Activated T-helper 1 cell treated with anti-CD3 and anti-CD28 coated beads, Interleukin-12 subunit alpha, Interleukin-12 subunit beta, Interleukin-2, Interleukin-4 antibody, amounts not matched to agents 30 ng/mL and 10 ng/mL and 1 ng/mL, durations not matched to agents 14 hours and 24 hours and 36 hours (primary cell): ENCODE measurements at regions not wholly inside any gene's neighbourhood (a gene's known extent, or its start where the extent isn't known, plus 50 kb on each side); places are given as distances from the start of the nearest gene placed in this dataset.

Experiments used
- DNase-seq: peaks from one replicate; pipeline ENCODE4 v3.0.0; 2021; ENCODE audit warnings: low spot score
- H3K27ac Mint-ChIP-seq: one replicate; pipeline ENCODE4 v1.8.0; 2021; ENCODE audit warnings: mild to moderate bottlenecking, mixed read lengths
- H3K27me3 Mint-ChIP-seq: one replicate; pipeline ENCODE4 v1.8.0; 2022; ENCODE audit warnings: mild to moderate bottlenecking, moderate library complexity, mixed read lengths; ENCODE audit not compliant: insufficient read depth
- H3K36me3 Mint-ChIP-seq: one replicate; pipeline ENCODE4 v1.8.0; 2021; ENCODE audit warnings: low read depth, mixed read lengths
- H3K4me1 Mint-ChIP-seq: one replicate; pipeline ENCODE4 v1.8.0; 2021; ENCODE audit warnings: low read depth, mixed read lengths
- H3K4me3 Mint-ChIP-seq: one replicate; pipeline ENCODE4 v1.8.0; 2021; ENCODE audit warnings: mild to moderate bottlenecking, moderate library complexity, mixed read lengths
- H3K9me3 Mint-ChIP-seq: one replicate; pipeline ENCODE4 v1.8.0; 2021; ENCODE audit warnings: mixed read lengths
- intact Hi-C: fragments of 100-400 bp; cut with micrococcal nuclease; formaldehyde crosslinking; loops from one replicate; pipeline ENCODE4 v1.15.1; 2024

DNA sequence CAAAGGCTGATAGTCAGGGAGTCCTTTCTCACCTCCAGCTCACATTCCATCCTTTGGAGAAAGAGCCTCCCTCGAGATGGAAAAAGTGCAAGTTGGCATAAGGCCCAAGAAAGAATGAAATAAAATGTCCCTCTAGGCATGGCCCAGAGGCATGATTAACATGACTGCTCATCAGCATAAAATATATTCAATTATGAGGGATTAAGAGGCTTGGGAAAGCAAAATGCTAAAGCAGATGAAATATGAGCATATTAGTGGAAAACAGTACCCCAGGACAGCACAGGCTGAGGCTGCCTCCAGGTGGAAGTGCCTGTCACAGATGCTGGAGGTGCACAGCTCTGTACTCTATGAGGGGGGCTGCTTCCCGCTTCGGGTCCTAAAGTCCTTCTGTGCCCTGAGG is 347.8 kb upstream of the PLET1 start:
- DNase-seq: no peak
- Mint-ChIP-seq H3K27ac (no peak overlapping the region), H3K27me3 (peaks cover 8% of the 10 kb centered on the region), H3K36me3 (no peaks in the 10 kb centered on the region), H3K4me1 (no peaks in the 10 kb centered on the region), H3K9me3 (no peaks in the 10 kb centered on the region), H3K4me3 (no peak overlapping the region)
- intact Hi-C loops: no loop called here

DNA sequence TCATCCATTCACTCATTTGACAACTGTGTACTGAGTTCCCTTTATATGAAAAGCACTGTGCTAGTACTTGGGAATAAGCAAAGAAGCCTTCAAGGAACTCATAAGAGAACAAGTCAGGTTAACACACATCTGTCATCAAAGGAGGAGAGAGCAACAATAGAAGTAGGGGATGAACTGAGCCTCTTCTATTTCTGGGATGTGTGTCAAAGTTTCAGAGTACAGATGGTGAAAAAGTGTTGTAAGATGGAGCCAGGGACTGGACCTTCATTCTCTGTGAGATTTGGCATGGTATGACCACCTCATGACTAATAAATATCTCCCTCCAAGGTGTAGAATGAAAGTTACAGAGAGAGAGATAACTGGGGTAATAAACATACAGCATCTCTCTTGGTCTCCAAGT is 349.8 kb upstream of the PLET1 start:
- intact Hi-C loops: no loop called here
- Mint-ChIP-seq H3K36me3 (no peaks in the 10 kb centered on the region), H3K27ac (no peak overlapping the region), H3K27me3 (peaks cover 9% of the 10 kb centered on the region), H3K4me3 (no peak overlapping the region), H3K9me3 (no peaks in the 10 kb centered on the region), H3K4me1 (no peaks in the 10 kb centered on the region)
- no peak for DNase-seq

DNA sequence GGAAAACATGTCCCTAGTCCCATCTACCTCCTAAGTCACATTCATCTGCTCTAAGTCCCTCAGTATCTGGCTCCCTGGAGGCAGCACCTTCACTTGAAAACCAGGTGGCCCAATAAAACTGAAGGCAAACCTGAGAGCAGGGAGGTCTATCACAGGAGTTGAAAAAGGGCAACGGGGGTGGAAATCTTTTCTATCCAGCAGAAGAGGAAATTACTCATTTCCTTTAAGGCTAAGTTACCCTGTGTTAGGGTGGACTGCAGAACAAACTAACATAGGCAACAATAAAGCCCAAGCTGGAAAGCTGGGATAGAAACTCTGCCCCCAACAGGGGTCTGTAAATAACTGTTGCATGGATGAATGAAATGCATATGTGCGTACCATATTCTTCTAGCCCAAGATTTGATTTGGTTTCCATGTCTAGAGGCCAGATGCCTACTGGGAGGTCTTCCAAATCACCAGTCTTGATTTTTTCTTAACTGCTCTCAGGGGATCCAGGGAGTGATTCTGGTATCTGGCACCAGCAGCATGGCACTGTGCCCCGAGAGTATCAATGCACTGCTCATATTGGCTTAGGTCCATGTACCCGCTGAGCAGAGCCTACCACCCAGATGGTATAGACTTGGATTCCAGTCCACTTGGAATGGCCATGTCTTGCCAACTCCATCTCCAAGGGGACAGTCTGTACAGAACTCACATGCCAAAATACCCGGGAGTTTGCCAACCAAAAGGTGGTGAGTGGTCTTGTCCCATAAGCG is 350.0 kb upstream of the NCAM1 start:
- Mint-ChIP-seq H3K4me1 (no peaks in the 10 kb centered on the region), H3K27me3 (peaks cover 12% of the 10 kb centered on the region), H3K36me3 (no peaks in the 10 kb centered on the region), H3K4me3 (no peak overlapping the region), H3K9me3 (no peaks in the 10 kb centered on the region), H3K27ac (no peak overlapping the region)
- intact Hi-C loops: no loop called here
- DNase-seq: no peak

DNA sequence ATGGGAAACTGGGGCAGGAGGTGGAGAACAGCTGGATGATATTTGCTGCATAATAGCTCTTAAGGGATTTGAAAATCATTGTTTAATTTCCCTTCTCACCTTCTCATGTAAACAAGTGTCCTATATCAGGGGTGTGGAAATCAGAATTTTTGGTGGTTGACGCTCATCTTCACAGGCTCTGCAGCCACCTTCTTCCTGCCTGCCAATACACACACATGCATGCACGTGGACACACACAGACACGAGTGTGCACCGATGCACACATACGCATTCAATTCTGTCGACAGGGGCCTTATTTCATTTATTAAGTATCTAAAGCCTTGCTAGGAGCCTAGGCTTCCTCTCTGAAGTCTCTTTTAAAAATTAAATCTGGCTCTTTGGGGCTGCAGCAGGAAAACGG is 349.4 kb upstream of the NCAM1 start:
- DNase-seq: no peak
- no peaks in the 10 kb centered on the region for H3K4me1 Mint-ChIP-seq
- peaks cover 12% of the 10 kb centered on the region for H3K27me3 Mint-ChIP-seq
- no peaks in the 10 kb centered on the region for H3K36me3 Mint-ChIP-seq
- intact Hi-C loops: no loop called here
- H3K27ac Mint-ChIP-seq: no peak overlapping the region
- no peaks in the 10 kb centered on the region for H3K9me3 Mint-ChIP-seq
- H3K4me3 Mint-ChIP-seq: no peak overlapping the region

DNA sequence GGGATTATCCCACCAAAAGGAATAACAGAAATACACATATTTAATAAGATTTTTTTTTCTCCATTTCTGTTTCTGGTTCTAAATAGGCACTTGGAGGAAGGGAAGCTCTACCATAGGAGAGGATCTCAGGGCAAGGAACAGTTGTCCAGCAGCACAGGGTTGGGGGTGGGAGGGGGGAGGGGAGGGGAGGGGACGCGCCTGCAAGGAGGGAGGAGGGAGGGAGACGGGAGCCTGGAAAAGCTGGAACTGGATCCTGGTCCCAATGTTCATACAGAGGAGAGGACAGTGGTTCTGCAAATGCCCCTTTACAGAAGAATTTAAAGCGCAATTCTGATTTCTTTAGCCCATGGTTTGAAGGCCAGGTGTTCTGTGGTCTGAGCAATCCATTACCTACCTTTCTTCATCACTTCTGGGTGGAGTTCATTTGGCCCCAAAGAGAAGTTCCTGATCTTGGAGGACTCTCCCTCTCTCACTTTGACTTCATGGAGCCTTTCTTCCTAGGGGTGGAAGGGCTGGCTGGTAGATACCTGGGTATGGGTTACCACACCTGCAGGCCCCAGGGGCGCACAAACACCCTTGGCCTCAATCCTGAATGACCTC is 348.9 kb upstream of the NCAM1 start:
- intact Hi-C loops: no loop called here
- H3K4me1 Mint-ChIP-seq: no peaks in the 10 kb centered on the region
- no peak overlapping the region for H3K27ac Mint-ChIP-seq
- H3K9me3 Mint-ChIP-seq: no peaks in the 10 kb centered on the region
- peaks cover 12% of the 10 kb centered on the region for H3K27me3 Mint-ChIP-seq
- no peak for DNase-seq
- no peaks in the 10 kb centered on the region for H3K36me3 Mint-ChIP-seq
- no peak overlapping the region for H3K4me3 Mint-ChIP-seq

DNA sequence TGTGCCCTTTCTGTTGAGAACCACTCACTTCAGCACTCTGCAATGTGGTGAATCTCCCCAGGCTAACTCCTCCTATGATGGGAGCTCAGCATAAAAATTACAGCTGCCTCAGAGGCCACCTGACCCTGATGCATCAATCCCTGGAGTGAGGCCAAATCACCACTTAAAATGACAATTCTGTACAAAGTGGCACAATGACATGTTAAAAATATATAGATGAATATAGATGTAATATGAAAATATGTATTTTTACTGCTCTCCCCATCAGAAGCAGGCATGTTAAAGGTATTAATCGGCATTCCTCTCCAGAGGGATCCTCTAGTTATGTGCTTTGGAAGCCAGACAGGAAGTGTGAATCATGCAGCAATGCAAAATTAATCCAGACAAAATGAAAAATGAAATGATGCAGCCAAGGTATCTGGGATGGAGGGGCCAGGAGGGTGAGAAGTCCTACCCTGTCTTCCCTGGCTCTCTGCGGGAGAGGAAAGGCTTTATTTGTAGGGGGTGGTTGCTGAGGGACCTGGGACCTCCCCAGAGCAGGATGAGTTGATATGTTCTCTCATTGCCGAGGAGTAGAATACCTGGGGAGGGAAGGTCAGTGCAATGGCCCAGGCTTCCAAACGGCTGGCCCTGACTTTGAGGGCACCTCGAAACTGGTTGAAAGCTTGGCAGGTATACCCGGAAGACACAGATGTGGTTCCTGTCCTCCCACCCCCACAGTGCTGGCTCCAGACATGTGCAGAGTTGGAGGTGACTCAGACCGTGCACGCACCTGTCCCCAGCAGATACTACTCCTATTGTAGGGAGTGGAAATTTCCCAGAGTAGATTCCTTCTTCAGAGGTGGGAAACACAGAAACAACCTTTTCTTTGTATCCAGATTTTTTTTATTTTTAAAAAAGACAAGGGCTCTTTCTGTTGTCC is 347.9 kb upstream of the NCAM1 start:
- no peaks in the 10 kb centered on the region for H3K9me3 Mint-ChIP-seq
- no peak overlapping the region for H3K27ac Mint-ChIP-seq
- intact Hi-C loops: no loop called here
- DNase-seq: no peak
- H3K27me3 Mint-ChIP-seq: peaks cover 15% of the 10 kb centered on the region
- no peak overlapping the region for H3K4me3 Mint-ChIP-seq
- no peaks in the 10 kb centered on the region for H3K36me3 Mint-ChIP-seq
- no peaks in the 10 kb centered on the region for H3K4me1 Mint-ChIP-seq

DNA sequence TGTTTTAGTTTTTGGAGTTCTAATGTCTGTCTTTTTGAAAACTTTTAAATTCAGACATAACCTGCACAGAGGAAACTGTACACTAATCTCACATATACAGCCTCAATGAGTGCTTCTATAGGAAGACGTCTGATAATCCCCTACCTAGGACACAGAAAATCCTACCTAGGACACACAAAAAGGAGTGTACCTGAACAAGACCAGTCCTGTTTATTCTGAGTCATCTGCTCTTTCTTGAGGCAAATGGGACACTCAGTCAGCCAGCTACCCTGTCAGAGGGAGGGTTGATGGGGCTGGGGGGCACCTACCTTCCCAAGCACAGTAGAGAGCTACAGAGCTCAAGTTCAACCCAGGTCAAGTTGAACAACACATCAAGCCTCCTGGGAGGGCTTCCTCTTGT is 346.6 kb upstream of the NCAM1 start:
- no peaks in the 10 kb centered on the region for H3K36me3 Mint-ChIP-seq
- no peak for DNase-seq
- H3K4me1 Mint-ChIP-seq: no peaks in the 10 kb centered on the region
- H3K9me3 Mint-ChIP-seq: no peaks in the 10 kb centered on the region
- H3K27ac Mint-ChIP-seq: no peak overlapping the region
- intact Hi-C loops: no loop called here
- peaks cover 13% of the 10 kb centered on the region for H3K27me3 Mint-ChIP-seq
- H3K4me3 Mint-ChIP-seq: no peak overlapping the region

DNA sequence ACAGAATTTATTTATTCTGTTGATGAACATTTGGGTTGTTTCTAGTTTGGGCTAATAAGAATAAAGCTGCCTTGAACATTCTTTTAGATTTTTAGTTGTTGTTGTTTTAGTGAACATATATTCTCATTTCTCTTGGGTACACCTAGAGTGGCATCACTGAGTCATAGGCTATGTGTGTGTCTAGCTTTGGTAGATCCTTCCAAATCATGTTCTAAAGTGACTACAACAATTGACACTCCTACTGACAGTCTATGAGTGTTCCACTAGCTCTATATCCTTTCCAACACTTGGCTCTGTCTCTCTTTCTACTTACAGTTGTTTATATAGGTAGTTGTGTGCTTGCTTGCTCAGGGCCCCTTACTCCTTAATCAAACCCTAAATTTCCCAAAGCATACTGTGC is 346.0 kb upstream of the NCAM1 start:
- no peak for DNase-seq
- Mint-ChIP-seq H3K27ac (no peak overlapping the region), H3K9me3 (no peaks in the 10 kb centered on the region), H3K4me1 (no peaks in the 10 kb centered on the region), H3K36me3 (no peaks in the 10 kb centered on the region), H3K4me3 (no peak overlapping the region), H3K27me3 (peaks cover 11% of the 10 kb centered on the region)
- intact Hi-C loops: no loop called here

DNA sequence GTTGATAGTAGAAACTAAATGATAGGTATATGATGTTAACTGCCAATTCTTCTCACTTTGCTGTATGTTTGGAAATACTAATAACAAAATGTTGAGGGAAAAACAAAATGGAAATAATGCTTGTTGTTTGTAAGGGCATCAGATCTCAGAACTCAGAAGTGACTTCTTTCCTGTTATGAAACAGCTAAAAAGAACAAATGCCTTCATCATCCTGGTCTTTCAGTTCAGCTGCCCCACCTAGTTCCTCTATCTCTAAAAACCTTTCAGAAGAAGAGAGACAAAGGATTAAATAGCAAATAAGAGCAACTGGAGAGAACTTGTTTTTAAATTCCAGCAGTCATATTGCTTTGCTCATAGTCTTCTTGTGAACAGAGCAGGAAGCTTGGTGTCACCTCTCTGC is 345.3 kb upstream of the NCAM1 start:
- DNase-seq: no peak
- Mint-ChIP-seq H3K27ac (no peak overlapping the region), H3K36me3 (no peaks in the 10 kb centered on the region), H3K9me3 (no peaks in the 10 kb centered on the region), H3K4me1 (no peaks in the 10 kb centered on the region), H3K4me3 (no peak overlapping the region), H3K27me3 (peaks cover 9% of the 10 kb centered on the region)
- intact Hi-C loops: no loop called here

DNA sequence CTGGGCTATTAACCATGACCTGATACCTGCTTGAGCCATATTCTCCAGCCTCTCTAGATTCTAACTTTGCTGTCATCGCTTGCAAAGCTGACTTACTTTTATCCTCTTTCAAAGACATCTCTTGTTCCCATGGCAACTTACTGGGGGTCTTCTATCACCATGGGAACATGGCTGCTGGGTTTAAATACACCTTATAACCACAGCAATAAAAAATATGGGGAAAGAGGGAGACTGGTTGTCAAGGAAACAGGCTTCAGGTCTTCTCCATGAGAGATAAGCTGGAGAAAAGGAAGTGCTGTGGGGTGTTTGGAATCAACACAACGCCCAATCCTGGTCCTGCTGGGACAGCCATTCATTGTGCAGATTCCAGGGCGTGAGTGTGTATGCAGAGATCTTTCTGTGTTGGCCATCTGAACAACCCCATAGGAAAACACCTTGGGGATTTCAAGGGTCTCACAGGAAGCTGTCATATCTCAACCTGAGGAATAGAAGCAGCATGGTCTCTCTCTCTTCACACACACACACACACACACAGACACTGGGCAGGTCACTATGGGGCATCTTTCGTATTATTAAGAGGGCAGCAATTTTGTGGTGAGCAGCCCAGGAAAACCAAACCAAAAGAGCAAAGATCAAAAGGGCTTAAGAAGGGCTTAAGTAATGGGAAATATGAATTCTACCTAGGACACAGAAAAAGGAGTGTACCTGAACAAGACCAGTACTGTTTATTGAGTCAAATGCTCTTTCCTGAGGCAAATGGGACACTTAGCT is 344.7 kb upstream of the NCAM1 start:
- DNase-seq: no peak
- Mint-ChIP-seq H3K27me3 (peaks cover 9% of the 10 kb centered on the region), H3K36me3 (no peaks in the 10 kb centered on the region), H3K27ac (no peak overlapping the region), H3K4me1 (no peaks in the 10 kb centered on the region), H3K4me3 (no peak overlapping the region), H3K9me3 (no peaks in the 10 kb centered on the region)
- intact Hi-C loops: no loop called here

DNA sequence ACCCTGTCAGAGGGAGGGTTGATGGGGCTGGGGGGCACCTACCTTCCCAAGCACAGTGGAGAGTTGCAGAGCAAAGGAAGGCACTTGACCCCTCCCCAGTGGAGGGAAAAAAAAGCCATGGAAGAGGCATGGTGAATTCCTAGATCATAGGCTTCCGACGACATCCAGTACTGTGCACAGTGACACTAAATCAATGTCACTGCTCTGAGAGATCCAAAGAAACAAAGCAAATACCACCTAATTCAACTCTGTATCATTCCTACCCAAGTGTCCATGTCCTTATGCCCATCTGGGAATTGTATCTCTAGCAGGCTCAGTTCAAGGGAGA is 344.2 kb upstream of the NCAM1 start:
- no peak for DNase-seq
- no peaks in the 10 kb centered on the region for H3K4me1 Mint-ChIP-seq
- H3K4me3 Mint-ChIP-seq: no peak overlapping the region
- no peaks in the 10 kb centered on the region for H3K9me3 Mint-ChIP-seq
- intact Hi-C loops: no loop called here
- H3K36me3 Mint-ChIP-seq: no peaks in the 10 kb centered on the region
- H3K27ac Mint-ChIP-seq: no peak overlapping the region
- peaks cover 9% of the 10 kb centered on the region for H3K27me3 Mint-ChIP-seq

DNA sequence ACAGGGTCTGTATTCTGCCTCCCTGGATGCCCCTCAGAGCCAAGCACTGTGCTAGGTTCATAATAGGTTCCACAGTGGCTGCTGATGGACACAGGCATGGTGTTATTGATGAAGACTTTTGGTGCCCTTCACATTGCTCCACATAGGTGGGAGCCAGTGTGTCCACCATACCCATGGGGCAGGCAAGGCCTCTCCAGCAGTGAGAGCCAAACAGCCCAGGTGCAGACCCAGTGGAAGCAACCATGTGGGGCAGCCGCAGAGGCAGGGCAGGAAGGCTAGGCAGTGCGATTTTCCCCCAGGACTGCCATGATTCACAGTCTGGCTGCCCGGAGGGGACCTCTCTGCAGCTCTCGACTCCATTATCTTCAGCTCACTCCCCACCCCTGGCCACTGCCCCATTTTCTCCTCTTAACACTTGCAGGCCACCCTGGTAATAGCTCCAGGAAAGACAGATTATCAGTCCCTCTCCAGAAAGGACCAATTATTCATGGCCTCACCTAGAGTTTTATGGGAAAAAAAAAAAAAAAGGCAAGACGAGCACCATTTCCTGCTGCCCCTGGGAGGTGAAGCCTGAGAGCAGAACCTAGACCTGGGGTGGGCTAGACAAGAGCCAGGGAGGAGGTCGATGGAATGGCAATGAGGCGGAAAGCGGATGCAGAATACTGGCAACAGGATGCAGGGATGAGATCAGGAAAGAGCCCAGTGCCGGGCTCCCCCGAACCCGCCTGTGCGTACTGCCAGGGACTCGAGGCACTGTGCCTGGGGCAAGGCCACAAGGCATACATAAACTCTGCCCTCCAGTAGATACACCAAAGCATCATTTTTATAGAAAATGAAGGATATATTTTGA is 343.0 kb upstream of the NCAM1 start:
- no peak for DNase-seq
- Mint-ChIP-seq H3K36me3 (no peaks in the 10 kb centered on the region), H3K27ac (no peak overlapping the region), H3K9me3 (no peaks in the 10 kb centered on the region), H3K4me1 (no peaks in the 10 kb centered on the region), H3K27me3 (peaks cover 15% of the 10 kb centered on the region), H3K4me3 (no peak overlapping the region)
- intact Hi-C loops: no loop called here
